Breast epithelium (tissue), 3 donors: ENCODE measurements at regions not wholly inside any gene's neighbourhood (a gene's known extent, or its start where the extent isn't known, plus 50 kb on each side); places are given as distances from the start of the nearest gene placed in this dataset.
"Not testable (repeated sequence)": the region's sequence is repeated elsewhere in the genome, so short reads cannot be mapped to it uniquely, and the experiment has no call there.

ENCODE experiments used
- CTCF ChIP-seq, 3 donors: fragments of 450-650 bp; IDR thresholded peaks; one replicate each; pipeline ENCODE4 v1.5.1; 2016 to 2017; ENCODE audit warnings: antibody characterized with exemption in 3 of 3, mild to moderate bottlenecking in 3 of 3, moderate library complexity in 3 of 3
- POLR2A ChIP-seq: fragments of 450-650 bp; IDR thresholded peaks from one replicate; pipeline ENCODE4 v1.6.1; 2016; ENCODE audit warnings: antibody characterized with exemption, mild to moderate bottlenecking, moderate library complexity

- TF ChIP-seq POLR2A; CTCF (IDR thresholded peaks at IDR 0.05): not testable (repeated sequence)
Measured at GRCh38 chr3:34679055-34679454, 880.6 kb downstream of the PDCD6IP start.
